ENCODE measurements at regions not wholly inside any gene's neighbourhood (a gene's known extent, or its start where the extent isn't known, plus 50 kb on each side); places are given as distances from the start of the nearest gene placed in this dataset.

DNA sequence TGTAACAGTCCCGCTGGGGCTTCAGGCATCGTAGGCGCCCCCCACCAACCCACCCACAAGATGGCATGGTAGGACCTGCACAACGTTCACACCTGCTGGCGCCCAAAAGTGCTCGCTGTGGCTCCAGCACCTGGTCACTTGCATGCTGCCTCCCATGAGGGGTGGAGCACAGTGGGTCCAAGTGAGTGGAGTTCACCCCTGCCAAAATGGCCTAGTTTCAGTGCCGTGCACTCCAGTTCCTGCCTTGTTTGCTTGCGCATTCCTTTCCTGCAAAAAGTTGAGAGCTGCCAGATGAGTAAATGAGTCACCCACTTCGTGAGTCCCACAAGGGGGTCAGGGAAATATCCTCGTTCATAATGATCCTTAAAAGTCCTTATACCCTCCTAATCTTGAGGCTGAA lies 788.7 kb upstream of the DPPA4 start:
- DNase-seq (ENCODE audit: extremely low read depth in 1 of 4, low spot score in 3 of 4) (no peak), FAIRE-seq (no peak), ATAC-seq (no peak)
- H3K4me1 ChIP-seq (replicated peaks in 1 of 2; ENCODE audit: control insufficient read depth in 2 of 2, insufficient read depth in 2 of 2, low read length in 2 of 2): no peaks in the 10 kb centered on the region
- H3K36me3 ChIP-seq (ENCODE audit: control insufficient read depth, insufficient read depth, low read length): no peaks in the 10 kb centered on the region
- POLR2A ChIA-PET: no interaction called here
- no peak overlapping the region for H3K4me2 ChIP-seq (ENCODE audit: insufficient read depth, low read length)
- 0% methylated on average over 7 of the region's 10 CpGs for WGBS (ENCODE audit: insufficient coverage, low coverage, missing lambda C conversion rate)
- no peak overlapping the region for H3K27ac ChIP-seq (ENCODE audit: extremely low read depth, low read depth, low read length)
- in situ Hi-C loops (cut with MboI) (no loop called here), intact Hi-C loops (cut with micrococcal nuclease) (no loop called here)
- H4K20me1 ChIP-seq (replicated peaks; ENCODE audit: control insufficient read depth, insufficient read depth, low read length): no peaks in the 10 kb centered on the region
- H2AFZ ChIP-seq (ENCODE audit: low read depth, low read length): no peak overlapping the region
- CTCF ChIA-PET (ENCODE audit: low intra/inter-chr PET ratio): no interaction called here
- no peak overlapping the region for H3K9ac ChIP-seq (ENCODE audit: insufficient read depth in 1 of 2, low read depth in 2 of 2, low read length in 2 of 2)
- no peaks in the 10 kb centered on the region for H3K27me3 ChIP-seq (ENCODE audit: control insufficient read depth in 2 of 2, insufficient read depth in 2 of 2, low read length in 2 of 2)
- H3K9me1 ChIP-seq (ENCODE audit: control insufficient read depth, insufficient read depth, low read length): no peaks in the 10 kb centered on the region
- no peak overlapping the region for H3K4me3 ChIP-seq
- H3K79me2 ChIP-seq (ENCODE audit: control insufficient read depth, insufficient read depth, low read length): no peaks in the 10 kb centered on the region
- H3K9me3 ChIP-seq (replicated peaks; ENCODE audit: control insufficient read depth, insufficient read depth, low read depth, low read length): no peaks in the 10 kb centered on the region
- no TSS peak for BruUV-seq (replicated peaks)
- TF ChIP-seq MCM2 (IDR thresholded peaks at IDR 0.05; ENCODE audit: low read depth): no peak
- TF ChIP-seq, protein P1, sequence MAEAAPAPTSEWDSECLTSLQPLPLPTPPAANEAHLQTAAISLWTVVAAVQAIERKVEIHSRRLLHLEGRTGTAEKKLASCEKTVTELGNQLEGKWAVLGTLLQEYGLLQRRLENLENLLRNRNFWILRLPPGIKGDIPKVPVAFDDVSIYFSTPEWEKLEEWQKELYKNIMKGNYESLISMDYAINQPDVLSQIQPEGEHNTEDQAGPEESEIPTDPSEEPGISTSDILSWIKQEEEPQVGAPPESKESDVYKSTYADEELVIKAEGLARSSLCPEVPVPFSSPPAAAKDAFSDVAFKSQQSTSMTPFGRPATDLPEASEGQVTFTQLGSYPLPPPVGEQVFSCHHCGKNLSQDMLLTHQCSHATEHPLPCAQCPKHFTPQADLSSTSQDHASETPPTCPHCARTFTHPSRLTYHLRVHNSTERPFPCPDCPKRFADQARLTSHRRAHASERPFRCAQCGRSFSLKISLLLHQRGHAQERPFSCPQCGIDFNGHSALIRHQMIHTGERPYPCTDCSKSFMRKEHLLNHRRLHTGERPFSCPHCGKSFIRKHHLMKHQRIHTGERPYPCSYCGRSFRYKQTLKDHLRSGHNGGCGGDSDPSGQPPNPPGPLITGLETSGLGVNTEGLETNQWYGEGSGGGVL (CRISPR knock-in tag; IDR thresholded peaks at IDR 0.05): no peak
- TF ChIP-seq PHTF2 (CRISPR knock-in tag; IDR thresholded peaks at IDR 0.05): no peak
- TF ChIP-seq CHD4 (IDR thresholded peaks at IDR 0.05; ENCODE audit: insufficient read depth, insufficient replicate concordance, low read depth, low read length, poor library complexity, severe bottlenecking): no peak
- no peak for TF ChIP-seq ETV5 (CRISPR knock-in tag; IDR thresholded peaks at IDR 0.05; ENCODE audit: low read depth)
- TF ChIP-seq MECOM (CRISPR knock-in tag; IDR thresholded peaks at IDR 0.05): no peak
- no peak for TF ChIP-seq CXXC5 (CRISPR knock-in tag; IDR thresholded peaks at IDR 0.05)
- no peak for TF ChIP-seq ETS2 (tag; IDR thresholded peaks at IDR 0.05; ENCODE audit: borderline replicate concordance, poor library complexity, severe bottlenecking)
- no peak for TF ChIP-seq C11orf30 (IDR thresholded peaks at IDR 0.05; ENCODE audit: low read depth)
- TF ChIP-seq ZNF75A (CRISPR knock-in tag; IDR thresholded peaks at IDR 0.05): no peak
- no peak for TF ChIP-seq BRF1 (IDR thresholded peaks at IDR 0.05; ENCODE audit: borderline replicate concordance, extremely low read depth, insufficient read length)

Measured in K562 (cell line).